Fibroblast of mammary gland (primary cell): ENCODE measurements at regions not wholly inside any gene's neighbourhood (a gene's known extent, or its start where the extent isn't known, plus 50 kb on each side); places are given as distances from the start of the nearest gene placed in this dataset.
A peak's percentile ranks its signal among the peaks of the same experiment; 100 is the strongest.
"Not testable (repeated sequence)": the region's sequence is repeated elsewhere in the genome, so short reads cannot be mapped to it uniquely, and the experiment has no call there.

Experiments
- DNase-seq: peaks from one replicate; pipeline ENCODE4 v3.0.0-alpha.2; 2010; ENCODE audit warnings: low read depth
- H3K4me3 ChIP-seq: 2 replicates; pipeline ENCODE4 v1.5.1; 2011; ENCODE audit warnings: low read depth, mild to moderate bottlenecking, low read length, moderate library complexity; ENCODE audit not compliant: control insufficient read depth
- CTCF ChIP-seq: conservative IDR thresholded peaks from 2 replicates; pipeline ENCODE4 v1.5.1; 2011; ENCODE audit warnings: low read depth, low read length, inconsistent platforms; ENCODE audit not compliant: control insufficient read depth, insufficient read depth

DNA sequence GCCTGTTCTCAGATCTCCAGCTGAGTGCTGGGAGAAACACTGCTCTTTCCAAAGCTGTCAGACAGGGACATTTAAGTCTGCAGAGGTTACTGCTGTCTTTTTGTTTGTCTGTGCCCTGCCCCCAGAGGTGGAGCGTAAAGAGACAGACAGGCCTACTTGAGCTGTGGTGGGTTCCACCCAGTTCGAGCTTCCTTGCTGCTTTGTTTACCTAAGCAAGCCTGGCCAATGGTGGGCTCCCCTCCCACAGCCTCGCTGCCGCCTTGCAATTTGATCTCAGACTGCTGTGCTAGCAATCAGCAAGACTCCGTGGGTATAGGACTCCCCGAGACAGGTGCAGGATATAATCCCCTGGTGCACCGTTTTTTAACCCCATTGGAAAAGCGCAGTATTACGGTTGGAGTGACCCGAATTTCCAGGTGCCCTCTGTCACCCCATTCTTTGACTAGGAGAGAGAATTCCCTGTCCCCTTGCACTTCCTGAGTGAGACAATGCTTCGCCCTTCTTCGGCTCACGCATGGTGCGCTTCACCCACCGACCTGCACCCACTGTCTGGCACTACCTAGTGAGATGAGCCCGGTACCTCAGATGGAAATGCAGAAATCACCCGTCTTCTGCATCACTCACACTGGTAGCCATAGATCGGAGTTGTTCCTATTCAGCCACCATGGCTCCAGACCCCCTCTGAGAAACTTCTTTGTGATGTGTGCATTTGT is 650.3 kb upstream of the ALG10B start:
- no peak for TF ChIP-seq CTCF
- no peak overlapping the region for H3K4me3 ChIP-seq
- no peak for DNase-seq

- H3K4me3 ChIP-seq, DNase-seq: not testable (repeated sequence)
Observed at GRCh38 chr12:37668557-37668956, 648.0 kb upstream of the ALG10B start.

DNA sequence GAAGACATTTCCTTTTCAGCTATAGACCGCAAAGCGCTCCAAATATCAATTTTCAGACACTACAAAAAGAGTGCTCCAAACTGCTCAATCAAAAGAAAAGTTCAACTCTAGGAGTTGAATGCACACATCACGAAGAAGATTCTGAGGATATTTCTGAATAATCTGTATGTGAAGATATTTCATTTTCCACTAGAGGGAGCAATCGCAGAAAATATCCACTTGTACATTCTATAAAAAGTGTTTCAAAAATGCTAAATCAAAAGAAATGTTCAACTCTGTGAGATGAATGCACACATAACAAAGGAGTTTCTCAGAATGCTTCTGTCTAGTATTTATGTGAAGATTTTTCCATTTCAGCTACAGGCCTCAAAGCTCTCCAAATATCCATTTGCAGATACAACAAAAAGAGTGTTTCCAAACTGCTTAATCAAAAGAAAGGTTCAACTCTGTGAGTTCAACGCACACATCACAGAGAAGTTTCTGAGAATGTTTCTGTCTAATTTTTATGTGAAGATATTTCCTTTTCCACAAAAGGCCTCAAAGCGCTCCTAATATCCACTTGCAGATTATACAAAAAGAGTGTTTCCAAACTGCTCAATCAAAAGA is 643.8 kb upstream of the ALG10B start:
- DNase-seq = no peak
- TF ChIP-seq CTCF = peak; percentile 4
- no peak overlapping the region for H3K4me3 ChIP-seq

DNA sequence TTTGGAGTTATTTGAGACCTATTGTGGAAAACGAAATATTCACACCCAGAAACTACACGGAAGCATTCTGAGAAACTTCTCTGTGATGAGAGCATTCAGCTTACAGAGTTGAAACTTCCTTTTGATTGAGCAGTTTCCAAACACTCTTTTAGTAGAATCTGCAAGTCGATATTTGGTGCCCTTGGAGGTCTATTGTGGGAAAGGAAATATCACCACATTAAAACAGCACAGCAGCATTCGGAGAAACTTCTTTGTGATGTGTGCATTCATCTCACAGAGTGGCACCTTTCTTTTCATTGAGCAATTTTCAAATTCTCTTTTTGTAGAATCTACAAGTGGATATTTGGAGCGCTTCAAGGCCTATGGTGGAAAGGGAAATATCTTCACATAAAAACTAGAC is 595.7 kb upstream of the ALG10B start:
- no peak for DNase-seq
- TF ChIP-seq CTCF = no peak
- H3K4me3 ChIP-seq = no peak overlapping the region

DNA sequence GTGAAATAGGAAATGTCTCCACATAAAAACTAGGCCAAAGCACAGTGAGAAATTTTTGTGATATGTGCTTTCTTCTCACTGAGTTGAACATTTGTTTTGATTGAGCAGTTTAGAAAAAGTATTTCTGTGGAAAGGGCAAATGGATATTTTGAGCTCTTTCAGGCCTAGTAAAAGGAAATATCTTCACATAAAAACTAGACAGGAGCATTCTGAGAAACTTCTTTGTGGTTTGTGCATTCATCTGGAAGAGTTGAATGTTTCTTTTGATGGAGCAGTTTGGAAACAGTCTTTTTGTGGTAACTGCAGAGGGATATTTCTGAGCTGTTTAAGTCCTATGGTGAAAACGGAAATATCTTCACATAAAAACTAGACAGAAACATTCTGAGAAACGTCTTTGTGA is 582.7 kb upstream of the ALG10B start:
- TF ChIP-seq CTCF = no peak
- H3K4me3 ChIP-seq = no peak overlapping the region
- DNase-seq = no peak
